ENCODE measurements at regions not wholly inside any gene's neighbourhood (a gene's known extent, or its start where the extent isn't known, plus 50 kb on each side); places are given as distances from the start of the nearest gene placed in this dataset.

GRCh38 chr6:79369026-79369425, 134.5 kb upstream of the HMGN3 start:
- no peak for TF ChIP-seq POU2F2 (IDR thresholded peaks at IDR 0.05; ENCODE audit: low read depth, low read length)
- TF ChIP-seq POLR2A (IDR thresholded peaks at IDR 0.05; ENCODE audit: low read depth, low read length): no peak
- TF ChIP-seq POLR2AphosphoS5 (IDR thresholded peaks at IDR 0.05; ENCODE audit: low read depth, low read length): no peak
